ENCODE measurements at regions not wholly inside any gene's neighbourhood (a gene's known extent, or its start where the extent isn't known, plus 50 kb on each side); places are given as distances from the start of the nearest gene placed in this dataset.

GRCh38 chr15:97045666-97046421 lies 715.3 kb downstream of the NR2F2 start:
- Histone ChIP-seq H3K36me3 (replicated peaks; ENCODE audit: control insufficient read depth, insufficient read depth, low read length) (no peaks in the 10 kb centered on the region), H3K27me3 (ENCODE audit: control insufficient read depth, insufficient read depth, low read length) (no peaks in the 10 kb centered on the region), H3K4me3 (ENCODE audit: insufficient read depth, low read depth, low read length) (no peak overlapping the region)
- DNase-seq, result no peak

- H3K36me3 ChIP-seq (replicated peaks; ENCODE audit: control insufficient read depth, insufficient read depth, low read length), result no peaks in the 10 kb centered on the region
- H3K27me3 ChIP-seq (ENCODE audit: control insufficient read depth, insufficient read depth, low read length), result no peaks in the 10 kb centered on the region
- no peak for DNase-seq
- no peak overlapping the region for H3K4me3 ChIP-seq (ENCODE audit: insufficient read depth, low read depth, low read length)
Observed at GRCh38 chr15:97052513-97052912, 722.0 kb downstream of the NR2F2 start.

- no peak for DNase-seq
- Histone ChIP-seq H3K4me3 (ENCODE audit: insufficient read depth, low read depth, low read length) (no peak overlapping the region), H3K36me3 (replicated peaks; ENCODE audit: control insufficient read depth, insufficient read depth, low read length) (no peaks in the 10 kb centered on the region), H3K27me3 (ENCODE audit: control insufficient read depth, insufficient read depth, low read length) (no peaks in the 10 kb centered on the region)
Observed at GRCh38 chr15:97053635-97054034, 723.1 kb downstream of the NR2F2 start.

GRCh38 chr15:97057503-97057902 lies 727.0 kb downstream of the NR2F2 start:
- Histone ChIP-seq H3K27me3 (ENCODE audit: control insufficient read depth, insufficient read depth, low read length) (no peaks in the 10 kb centered on the region), H3K4me3 (ENCODE audit: insufficient read depth, low read depth, low read length) (no peak overlapping the region), H3K36me3 (replicated peaks; ENCODE audit: control insufficient read depth, insufficient read depth, low read length) (no peaks in the 10 kb centered on the region)
- DNase-seq, result no peak

- Histone ChIP-seq H3K4me3 (ENCODE audit: insufficient read depth, low read depth, low read length) (no peak overlapping the region), H3K36me3 (replicated peaks; ENCODE audit: control insufficient read depth, insufficient read depth, low read length) (no peaks in the 10 kb centered on the region), H3K27me3 (ENCODE audit: control insufficient read depth, insufficient read depth, low read length) (no peaks in the 10 kb centered on the region)
- no peak for DNase-seq
Observed at GRCh38 chr15:97059281-97059680, 728.8 kb downstream of the NR2F2 start.

GRCh38 chr15:97061392-97061791 lies 730.9 kb downstream of the NR2F2 start:
- peak; percentile 9 for DNase-seq
- Histone ChIP-seq H3K36me3 (replicated peaks; ENCODE audit: control insufficient read depth, insufficient read depth, low read length) (no peaks in the 10 kb centered on the region), H3K27me3 (ENCODE audit: control insufficient read depth, insufficient read depth, low read length) (no peaks in the 10 kb centered on the region), H3K4me3 (ENCODE audit: insufficient read depth, low read depth, low read length) (no peak overlapping the region)

- Histone ChIP-seq H3K36me3 (replicated peaks; ENCODE audit: control insufficient read depth, insufficient read depth, low read length) (no peaks in the 10 kb centered on the region), H3K27me3 (ENCODE audit: control insufficient read depth, insufficient read depth, low read length) (no peaks in the 10 kb centered on the region), H3K4me3 (ENCODE audit: insufficient read depth, low read depth, low read length) (no peak overlapping the region)
Observed at GRCh38 chr15:97071668-97072067, 741.2 kb downstream of the NR2F2 start.

GRCh38 chr15:97072545-97072944 lies 742.0 kb downstream of the NR2F2 start:
- Histone ChIP-seq H3K36me3 (replicated peaks; ENCODE audit: control insufficient read depth, insufficient read depth, low read length) (no peaks in the 10 kb centered on the region), H3K27me3 (ENCODE audit: control insufficient read depth, insufficient read depth, low read length) (no peaks in the 10 kb centered on the region), H3K4me3 (ENCODE audit: insufficient read depth, low read depth, low read length) (no peak overlapping the region)
- DNase-seq, result no peak

More at GRCh38 chr15:97071668-97072067, 741.2 kb downstream of the NR2F2 start:
- DNase-seq, result no peak

- no peaks in the 10 kb centered on the region for H3K27me3 ChIP-seq (ENCODE audit: control insufficient read depth, insufficient read depth, low read length)
- H3K4me3 ChIP-seq (ENCODE audit: insufficient read depth, low read depth, low read length), result no peak overlapping the region
- H3K36me3 ChIP-seq (replicated peaks; ENCODE audit: control insufficient read depth, insufficient read depth, low read length), result no peaks in the 10 kb centered on the region
- DNase-seq, result no peak
Observed at GRCh38 chr15:97076011-97076410, 745.5 kb downstream of the NR2F2 start.

GRCh38 chr15:97077975-97078374 lies 747.5 kb downstream of the NR2F2 start:
- Histone ChIP-seq H3K27me3 (ENCODE audit: control insufficient read depth, insufficient read depth, low read length) (no peaks in the 10 kb centered on the region), H3K4me3 (ENCODE audit: insufficient read depth, low read depth, low read length) (no peak overlapping the region)
- DNase-seq, result no peak

GRCh38 chr15:97078591-97078990 lies 748.1 kb downstream of the NR2F2 start:
- Histone ChIP-seq H3K4me3 (ENCODE audit: insufficient read depth, low read depth, low read length) (no peak overlapping the region), H3K27me3 (ENCODE audit: control insufficient read depth, insufficient read depth, low read length) (no peaks in the 10 kb centered on the region), H3K36me3 (replicated peaks; ENCODE audit: control insufficient read depth, insufficient read depth, low read length) (no peaks in the 10 kb centered on the region)
- DNase-seq, result no peak

More at GRCh38 chr15:97077975-97078374, 747.5 kb downstream of the NR2F2 start:
- H3K36me3 ChIP-seq (replicated peaks; ENCODE audit: control insufficient read depth, insufficient read depth, low read length), result no peaks in the 10 kb centered on the region

- no peak overlapping the region for H3K4me3 ChIP-seq (ENCODE audit: insufficient read depth, low read depth, low read length)
- no peaks in the 10 kb centered on the region for H3K27me3 ChIP-seq (ENCODE audit: control insufficient read depth, insufficient read depth, low read length)
- DNase-seq, result no peak
- no peaks in the 10 kb centered on the region for H3K36me3 ChIP-seq (replicated peaks; ENCODE audit: control insufficient read depth, insufficient read depth, low read length)
Observed at GRCh38 chr15:97081666-97082226, 751.2 kb downstream of the NR2F2 start.

GRCh38 chr15:97082830-97083229 lies 752.3 kb downstream of the NR2F2 start:
- peak; percentile 1 for DNase-seq
- Histone ChIP-seq H3K4me3 (ENCODE audit: insufficient read depth, low read depth, low read length) (no peak overlapping the region), H3K36me3 (replicated peaks; ENCODE audit: control insufficient read depth, insufficient read depth, low read length) (no peaks in the 10 kb centered on the region), H3K27me3 (ENCODE audit: control insufficient read depth, insufficient read depth, low read length) (no peaks in the 10 kb centered on the region)

GRCh38 chr15:97084650-97085049 lies 754.1 kb downstream of the NR2F2 start:
- Histone ChIP-seq H3K4me3 (ENCODE audit: insufficient read depth, low read depth, low read length) (no peak overlapping the region), H3K27me3 (ENCODE audit: control insufficient read depth, insufficient read depth, low read length) (no peaks in the 10 kb centered on the region), H3K36me3 (replicated peaks; ENCODE audit: control insufficient read depth, insufficient read depth, low read length) (no peaks in the 10 kb centered on the region)
- no peak for DNase-seq

GRCh38 chr15:97085731-97086130 lies 755.2 kb downstream of the NR2F2 start:
- DNase-seq, result no peak
- H3K4me3 ChIP-seq (ENCODE audit: insufficient read depth, low read depth, low read length), result no peak overlapping the region
- no peaks in the 10 kb centered on the region for H3K36me3 ChIP-seq (replicated peaks; ENCODE audit: control insufficient read depth, insufficient read depth, low read length)
- no peaks in the 10 kb centered on the region for H3K27me3 ChIP-seq (ENCODE audit: control insufficient read depth, insufficient read depth, low read length)

Data from H7 (cell line).